ENCODE measurements at regions not wholly inside any gene's neighbourhood (a gene's known extent, or its start where the extent isn't known, plus 50 kb on each side); places are given as distances from the start of the nearest gene placed in this dataset.
"Not testable (repeated sequence)": the region's sequence is repeated elsewhere in the genome, so short reads cannot be mapped to it uniquely, and the experiment has no call there.

DNA sequence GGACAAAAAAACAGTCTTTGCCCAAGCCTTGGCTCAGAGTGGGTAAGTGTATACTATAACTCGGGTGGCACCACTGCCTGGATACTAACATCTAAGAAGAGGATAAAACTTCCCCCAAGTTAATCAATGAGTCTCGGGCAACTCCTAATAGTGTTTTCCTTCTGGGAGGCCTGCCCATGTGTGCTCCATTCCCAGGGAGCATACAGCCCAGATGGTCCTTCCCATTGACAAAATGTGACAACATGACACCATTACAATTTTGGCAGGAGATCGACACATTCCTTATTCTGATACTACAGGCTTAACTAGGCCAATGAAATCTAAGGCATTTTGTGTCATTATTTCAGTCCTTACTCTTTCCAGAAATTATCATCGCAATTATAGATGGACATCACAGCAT lies 52.7 kb upstream of the CRIM1 start:
- no peak for TF ChIP-seq Cebpa-rat (IDR thresholded peaks at IDR 0.05)
- Histone ChIP-seq H4K20me1 (no peaks in the 10 kb centered on the region), H3K4me2 (no peak overlapping the region)

DNA sequence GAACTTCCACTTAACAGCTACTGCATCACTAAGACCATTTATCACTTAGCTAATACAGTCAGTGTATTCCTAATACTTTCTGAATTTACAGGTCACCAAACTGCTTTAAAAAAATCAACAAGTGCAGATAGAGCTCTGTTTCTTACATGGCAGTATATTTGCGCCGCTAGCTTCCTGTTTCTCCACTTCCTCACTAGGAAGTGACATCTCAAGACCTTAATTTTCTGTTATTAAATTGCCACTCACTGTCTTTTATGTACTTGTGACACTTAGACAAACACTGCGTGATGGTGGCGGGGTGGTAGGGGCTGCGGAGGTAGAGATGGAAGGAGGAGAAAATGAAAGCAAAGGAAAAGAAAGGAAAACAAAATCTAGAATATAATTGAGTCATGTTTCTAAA lies 53.7 kb upstream of the CRIM1 start:
- H3K27me3 ChIP-seq = no peaks in the 10 kb centered on the region
- no peak for TF ChIP-seq Cebpa-rat (IDR thresholded peaks at IDR 0.05)
- no peak overlapping the region for H3K4me2 ChIP-seq
- no peaks in the 10 kb centered on the region for H4K20me1 ChIP-seq
- H3K36me3 ChIP-seq = no peaks in the 10 kb centered on the region
- H3K4me3 ChIP-seq = no peak overlapping the region
- H3K4me1 ChIP-seq = peaks cover 7% of the 10 kb centered on the region; the same call in 1 of the 2 replicates
- 0 out of 2 replicates have a peak, but pooled peaks cover 7% of the 10 kb centered on the region for H3K9me3 ChIP-seq
- H3K9ac ChIP-seq = no peak overlapping the region
- no peak overlapping the region for H3K27ac ChIP-seq

More for the DNA sequence above, 52.7 kb upstream of the CRIM1 start:
- H3K27ac ChIP-seq = no peak overlapping the region
- H3K4me3 ChIP-seq = no peak overlapping the region
- peaks cover 7% of the 10 kb centered on the region; the same call in 1 of the 2 replicates for H3K4me1 ChIP-seq
- H3K27me3 ChIP-seq = no peaks in the 10 kb centered on the region
- 0 out of 2 replicates have a peak, but pooled peaks cover 7% of the 10 kb centered on the region for H3K9me3 ChIP-seq
- H3K9ac ChIP-seq = no peak overlapping the region
- H3K36me3 ChIP-seq = no peaks in the 10 kb centered on the region

DNA sequence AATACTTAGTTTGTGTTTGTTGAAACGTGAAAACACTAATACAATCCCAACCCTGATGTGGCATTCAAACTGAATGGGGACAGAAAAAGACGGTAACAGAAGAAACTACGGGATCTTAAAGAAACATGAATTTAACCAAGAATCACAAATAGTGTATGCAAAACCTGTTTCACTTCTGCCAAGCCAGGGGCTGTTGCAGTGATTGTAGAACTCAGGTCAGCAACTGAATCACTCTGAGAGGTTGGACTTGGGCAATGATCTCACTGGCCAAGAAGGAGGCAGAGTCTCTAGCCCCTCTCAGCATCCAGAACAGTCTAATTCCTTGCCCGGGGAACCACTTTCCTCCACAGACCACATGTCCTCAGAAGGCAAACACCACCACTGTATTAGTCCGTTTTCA lies 54.9 kb upstream of the CRIM1 start:
- Histone ChIP-seq H3K9me3 (0 out of 2 replicates have a peak, but pooled peaks cover 7% of the 10 kb centered on the region), H3K4me3 (no peak overlapping the region), H3K36me3 (no peaks in the 10 kb centered on the region), H3K27ac (no peak overlapping the region), H3K4me1 (peaks cover 7% of the 10 kb centered on the region; the same call in 1 of the 2 replicates), H3K4me2 (no peak overlapping the region), H3K9ac (no peak overlapping the region), H3K27me3 (no peaks in the 10 kb centered on the region), H4K20me1 (no peaks in the 10 kb centered on the region)
- TF ChIP-seq Cebpa-rat (IDR thresholded peaks at IDR 0.05) = no peak

DNA sequence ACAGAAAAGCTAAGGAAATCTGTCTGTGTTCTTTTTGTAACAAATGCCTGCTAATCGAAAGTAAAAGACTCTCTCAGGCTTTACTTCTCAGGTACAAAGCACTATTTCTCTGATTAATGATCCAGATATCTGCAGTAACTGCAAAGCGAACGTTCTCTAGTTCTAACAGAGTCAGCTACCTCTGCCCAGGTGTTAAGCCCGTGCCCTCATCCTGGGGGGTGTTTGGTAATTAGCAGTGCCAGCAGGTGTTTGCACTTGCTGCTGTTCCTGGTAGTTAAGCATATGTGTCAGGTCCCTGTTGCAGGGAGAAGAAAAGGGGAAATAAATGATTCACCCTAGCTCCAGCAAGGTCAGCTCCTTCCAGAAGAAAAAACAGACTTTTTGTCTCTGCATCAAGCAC lies 58.8 kb upstream of the CRIM1 start:
- no peak for TF ChIP-seq Cebpa-rat (IDR thresholded peaks at IDR 0.05)
- no peaks in the 10 kb centered on the region for H3K36me3 ChIP-seq
- no peak overlapping the region for H3K4me3 ChIP-seq
- no peaks in the 10 kb centered on the region for H3K27me3 ChIP-seq
- H4K20me1 ChIP-seq = no peaks in the 10 kb centered on the region
- H3K9ac ChIP-seq = no peak overlapping the region
- peaks cover 7% of the 10 kb centered on the region; the same call in 1 of the 2 replicates for H3K4me1 ChIP-seq
- H3K4me2 ChIP-seq = no peak overlapping the region
- no peak overlapping the region for H3K27ac ChIP-seq
- H3K9me3 ChIP-seq = 0 out of 2 replicates have a peak, but pooled peaks cover 7% of the 10 kb centered on the region

DNA sequence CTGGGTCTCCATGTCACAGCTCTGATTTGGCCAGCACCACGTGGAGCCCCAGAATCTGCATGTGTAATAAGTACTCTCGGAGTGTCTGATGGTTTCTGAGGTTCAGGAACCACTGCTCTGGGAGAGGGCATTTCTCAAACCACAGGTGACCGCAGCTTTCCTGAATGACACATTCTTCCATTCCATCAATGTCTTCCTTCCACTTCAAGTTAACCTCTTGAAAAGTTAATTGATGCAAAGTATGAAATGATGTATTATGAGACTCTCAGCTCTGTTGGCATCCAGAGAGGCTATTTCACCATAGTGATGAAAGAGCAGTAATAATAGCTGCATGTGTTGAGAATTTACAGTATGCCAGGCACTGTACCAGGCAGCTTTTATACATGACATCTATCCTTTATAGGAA lies 61.3 kb upstream of the CRIM1 start:
- Histone ChIP-seq H3K9me3 (no peaks in the 10 kb centered on the region), H3K4me1 (no peaks in the 10 kb centered on the region), H4K20me1 (no peaks in the 10 kb centered on the region), H3K4me2 (no peak overlapping the region), H3K27ac (no peak overlapping the region), H3K36me3 (no peaks in the 10 kb centered on the region), H3K27me3 (no peaks in the 10 kb centered on the region), H3K4me3 (no peak overlapping the region), H3K9ac (no peak overlapping the region)
- no peak for TF ChIP-seq Cebpa-rat (IDR thresholded peaks at IDR 0.05)

DNA sequence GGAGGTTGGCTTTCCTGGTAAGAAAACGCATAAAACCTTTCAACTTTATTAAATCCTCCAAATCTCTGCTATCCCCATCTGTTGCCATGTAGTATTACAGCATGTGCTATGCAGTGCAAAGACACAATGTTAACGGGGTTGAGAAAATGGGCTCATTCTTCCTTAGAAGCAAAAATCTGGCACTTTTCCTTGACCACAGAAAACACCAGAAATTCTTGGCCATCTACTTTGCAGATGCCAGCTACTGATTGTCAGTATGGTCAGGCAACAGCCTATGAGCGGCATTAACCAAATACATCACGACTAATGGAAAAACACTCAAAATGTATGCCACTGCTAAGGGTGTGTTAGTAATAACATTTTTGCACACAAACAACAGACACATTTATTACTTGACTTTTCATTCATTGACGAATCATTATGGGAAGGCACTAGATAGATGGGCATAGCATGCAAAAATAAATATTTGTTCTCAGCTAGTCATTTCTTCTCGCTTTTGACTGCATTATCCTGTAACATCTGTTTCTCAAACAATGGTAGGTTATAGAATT lies 65.2 kb upstream of the CRIM1 start:
- H3K4me2 ChIP-seq = no peak overlapping the region
- H4K20me1 ChIP-seq = no peaks in the 10 kb centered on the region
- TF ChIP-seq Cebpa-rat (IDR thresholded peaks at IDR 0.05) = no peak
- H3K9me3 ChIP-seq = no peaks in the 10 kb centered on the region
- no peaks in the 10 kb centered on the region for H3K27me3 ChIP-seq
- H3K27ac ChIP-seq = no peak overlapping the region
- no peaks in the 10 kb centered on the region for H3K4me1 ChIP-seq
- H3K9ac ChIP-seq = no peak overlapping the region
- H3K4me3 ChIP-seq = no peak overlapping the region
- H3K36me3 ChIP-seq = no peaks in the 10 kb centered on the region

DNA sequence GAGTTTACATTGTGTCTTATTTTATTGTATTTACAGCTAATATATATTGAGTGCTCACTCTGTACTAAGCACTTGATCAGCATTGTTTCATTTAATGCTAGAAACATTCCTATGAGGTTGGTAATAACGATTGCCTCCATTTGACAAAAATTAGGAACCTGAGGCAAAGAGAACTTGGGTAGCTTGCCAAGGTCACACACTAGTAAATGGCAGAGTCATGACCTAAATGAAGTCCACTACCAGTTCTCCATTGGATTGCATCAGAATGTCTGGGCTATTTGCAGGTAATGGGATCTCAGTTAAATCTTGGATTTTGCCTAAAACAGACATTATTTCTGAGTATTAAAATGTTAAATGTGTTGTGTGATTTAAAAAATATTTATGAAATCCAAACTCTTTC lies 65.8 kb upstream of the CRIM1 start:
- Histone ChIP-seq H3K9me3 (no peaks in the 10 kb centered on the region), H3K4me3 (no peak overlapping the region), H3K27ac (no peak overlapping the region), H3K27me3 (no peaks in the 10 kb centered on the region), H3K36me3 (no peaks in the 10 kb centered on the region), H3K4me1 (no peaks in the 10 kb centered on the region), H3K4me2 (no peak overlapping the region), H4K20me1 (no peaks in the 10 kb centered on the region), H3K9ac (no peak overlapping the region)
- TF ChIP-seq Cebpa-rat (IDR thresholded peaks at IDR 0.05) = no peak

DNA sequence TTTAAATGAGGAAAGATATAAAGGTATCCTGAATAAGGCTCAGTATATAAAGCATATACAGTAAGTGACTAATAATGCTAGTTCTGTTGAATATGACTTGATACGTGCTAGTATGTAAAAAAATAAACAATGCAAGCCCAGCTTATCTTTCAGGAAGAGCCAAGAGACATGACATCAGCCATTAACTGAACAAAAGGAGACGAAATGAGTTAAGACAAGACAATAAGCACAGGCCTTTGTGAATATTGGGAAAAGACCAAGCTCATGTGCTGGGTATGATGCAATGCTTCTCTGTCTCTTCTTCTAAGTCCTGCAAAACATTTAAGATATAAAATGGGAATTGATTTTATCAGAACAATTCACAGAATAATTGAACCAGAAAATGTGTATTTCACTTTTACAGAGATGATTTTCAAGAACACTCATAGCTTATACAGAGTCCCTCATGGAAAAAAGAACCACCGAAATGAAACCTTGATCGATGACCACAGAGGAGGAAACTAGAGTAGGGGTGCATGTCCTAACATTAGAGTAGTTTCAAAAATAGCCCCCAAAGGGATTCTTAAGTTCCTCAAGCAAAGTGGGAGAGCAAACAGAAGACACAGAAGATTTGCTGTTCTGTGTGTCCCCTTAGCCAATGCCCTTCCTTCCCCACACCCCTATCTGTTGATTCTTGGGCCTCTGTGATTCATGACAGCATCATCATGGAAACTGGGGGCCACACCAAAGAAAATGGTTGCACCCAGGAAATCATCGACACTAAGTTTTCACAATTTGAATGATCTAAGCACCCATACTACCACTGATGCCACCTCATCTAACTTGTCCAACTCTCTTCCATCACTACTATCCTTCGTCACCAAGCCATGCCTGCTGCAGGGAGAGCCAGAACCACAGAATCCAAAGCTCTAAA lies 68.0 kb upstream of the CRIM1 start:
- Histone ChIP-seq H3K36me3 (no peaks in the 10 kb centered on the region), H3K27ac (no peak overlapping the region), H3K4me1 (no peaks in the 10 kb centered on the region), H3K4me3 (no peak overlapping the region), H4K20me1 (no peaks in the 10 kb centered on the region), H3K4me2 (no peak overlapping the region), H3K27me3 (no peaks in the 10 kb centered on the region), H3K9me3 (no peaks in the 10 kb centered on the region; the same call in 1 of the 2 replicates), H3K9ac (no peak overlapping the region)
- no peak for TF ChIP-seq Cebpa-rat (IDR thresholded peaks at IDR 0.05)

DNA sequence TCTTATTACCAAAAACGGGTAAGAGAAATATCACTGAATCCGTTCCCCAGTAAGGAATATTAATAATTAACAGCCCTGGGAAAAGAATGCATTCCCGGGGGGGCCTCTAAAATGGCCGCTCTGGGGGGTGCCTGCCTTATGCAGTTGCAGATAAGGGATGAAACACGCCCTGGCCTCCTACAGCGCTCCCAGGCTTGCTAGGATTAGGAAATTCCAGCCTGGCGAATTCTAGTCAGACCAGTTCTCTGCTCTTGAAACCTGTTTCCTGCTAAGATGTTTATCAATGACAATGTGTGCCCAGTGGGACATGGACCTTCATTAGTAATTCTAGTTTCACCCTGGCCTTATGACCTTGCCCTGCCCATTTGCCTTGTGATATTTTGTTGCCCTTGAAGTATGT lies 76.1 kb upstream of the CRIM1 start:
- not testable (repeated sequence) for H3K4me3 ChIP-seq, H3K36me3 ChIP-seq, H3K27me3 ChIP-seq, H3K9ac ChIP-seq, H3K4me1 ChIP-seq, H3K27ac ChIP-seq, H3K4me2 ChIP-seq, H4K20me1 ChIP-seq
- peaks cover 13% of the 10 kb centered on the region for H3K9me3 ChIP-seq

DNA sequence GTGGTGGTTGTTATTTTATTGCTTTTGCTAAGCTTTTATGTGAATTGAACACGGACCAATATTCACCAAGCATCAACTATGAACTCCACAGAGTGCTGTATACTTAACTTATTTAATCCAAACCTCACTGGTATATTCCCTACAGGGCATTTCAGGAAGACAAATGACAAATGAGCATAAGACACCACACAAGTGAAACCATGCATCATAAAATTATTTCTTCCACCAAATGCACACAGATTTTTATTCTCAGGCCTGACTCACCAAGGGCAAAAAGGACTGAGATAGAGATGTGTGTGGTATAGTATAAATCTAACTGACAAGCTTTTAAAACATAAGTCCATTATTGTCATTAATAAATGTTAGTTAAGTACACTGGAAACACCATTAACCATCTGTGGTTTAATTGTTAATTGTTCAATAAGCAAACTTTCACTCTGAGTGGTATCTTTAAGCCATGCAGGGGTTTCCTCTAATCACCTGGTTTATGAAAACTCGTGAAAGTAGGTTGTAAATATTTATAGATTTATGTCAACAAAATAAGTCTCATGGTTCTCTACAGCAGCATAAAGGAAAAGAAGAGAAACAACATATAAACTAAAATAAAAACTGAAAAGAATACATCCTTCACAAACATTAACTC lies 77.6 kb upstream of the CRIM1 start:
- TF ChIP-seq Cebpa-rat (IDR thresholded peaks at IDR 0.05) = no peak
- no peaks in the 10 kb centered on the region for H3K36me3 ChIP-seq
- H3K27me3 ChIP-seq = no peaks in the 10 kb centered on the region
- no peak overlapping the region for H3K9ac ChIP-seq
- no peaks in the 10 kb centered on the region for H4K20me1 ChIP-seq
- peaks cover 13% of the 10 kb centered on the region for H3K9me3 ChIP-seq
- H3K4me2 ChIP-seq = no peak overlapping the region
- no peaks in the 10 kb centered on the region for H3K4me1 ChIP-seq
- no peak overlapping the region for H3K4me3 ChIP-seq
- no peak overlapping the region for H3K27ac ChIP-seq

Data from BLaER1 (cell line).